ENCODE measurements at regions not wholly inside any gene's neighbourhood (a gene's known extent, or its start where the extent isn't known, plus 50 kb on each side); places are given as distances from the start of the nearest gene placed in this dataset.
A peak's percentile ranks its signal among the peaks of the same experiment; 100 is the strongest.

GRCh38 chr3:66615643-66616301 lies 115.0 kb upstream of the LRIG1 start:
- WGBS, 2 donors (ENCODE audit: low coverage in 1 of 2): 60 to 76% methylated on average over 2 to 5 of the region's 5 CpGs
- intact Hi-C loops (cut with DNase I; ENCODE audit: low total_unique reads) (no loop called here), in situ Hi-C loops (cut with MboI; ENCODE audit: low pct_ligation_motif_present in 1 of 4, low pct_unique_long_range_greater_than_20kb in 1 of 4, low sequenced_read_pairs in 3 of 4) (no loop called here)
- Histone ChIP-seq H3K27ac (peak overlapping the region in 3 of 4 donors; percentile 19 to 73 (median 27)), H3K4me3 (no peak overlapping the region), H3K9me3 (no peaks in the 10 kb centered on the region), H3K36me3 (no peaks in the 10 kb centered on the region), H3K4me1 (no peaks in the 10 kb centered on the region), H3K27me3 (no peaks in the 10 kb centered on the region)
- no peak for TF ChIP-seq POLR2A (IDR thresholded peaks at IDR 0.05)
- no peak for TF ChIP-seq CTCF (IDR thresholded peaks at IDR 0.05)
- no peak for TF ChIP-seq EP300 (IDR thresholded peaks at IDR 0.05; ENCODE audit: low read depth)
- TF ChIP-seq POLR2AphosphoS5 (IDR thresholded peaks at IDR 0.05): no peak
- no peak for DNase-seq

- Histone ChIP-seq H3K27ac (peak overlapping the region in 3 of 4 donors; percentile 20 to 73 (median 45)), H3K9me3 (no peaks in the 10 kb centered on the region)
- intact Hi-C loops (cut with DNase I; ENCODE audit: low total_unique reads): no loop called here
Measured at GRCh38 chr3:66617351-66617750, 116.5 kb upstream of the LRIG1 start.

GRCh38 chr3:66618066-66618465 lies 117.2 kb upstream of the LRIG1 start:
- Histone ChIP-seq H3K27me3 (no peaks in the 10 kb centered on the region), H3K27ac (peak overlapping the region in 3 of 4 donors; percentile 20 to 73 (median 45)), H3K36me3 (no peaks in the 10 kb centered on the region), H3K4me1 (peaks cover 0 to 8% (median 6%) of the 10 kb centered on the region in 4 donors), H3K9me3 (no peaks in the 10 kb centered on the region), H3K4me3 (no peak overlapping the region)
- intact Hi-C loops (cut with DNase I; ENCODE audit: low total_unique reads) (no loop called here), in situ Hi-C loops (cut with MboI; ENCODE audit: low pct_ligation_motif_present in 1 of 4, low pct_unique_long_range_greater_than_20kb in 1 of 4, low sequenced_read_pairs in 3 of 4) (no loop called here)
- WGBS, 2 donors (ENCODE audit: low coverage in 1 of 2): 65 to 83% methylated on average over 1 to 4 of the region's 4 CpGs
- DNase-seq: no peak
- no peak for TF ChIP-seq POLR2A (IDR thresholded peaks at IDR 0.05)
- TF ChIP-seq CTCF (IDR thresholded peaks at IDR 0.05): no peak
- no peak for TF ChIP-seq EP300 (IDR thresholded peaks at IDR 0.05; ENCODE audit: low read depth)
- no peak for TF ChIP-seq POLR2AphosphoS5 (IDR thresholded peaks at IDR 0.05)

More at GRCh38 chr3:66617351-66617750, 116.5 kb upstream of the LRIG1 start:
- H3K4me3 ChIP-seq: no peak overlapping the region
- H3K4me1 ChIP-seq: peaks cover 0 to 2% (median under 1%) of the 10 kb centered on the region in 4 donors
- 57 to 60% methylated on average over 2 of the region's 2 CpGs for WGBS, 2 donors (ENCODE audit: low coverage in 1 of 2)
- H3K36me3 ChIP-seq: no peaks in the 10 kb centered on the region
- DNase-seq: no peak
- peak in 1 of 3 donors; percentile 27 for TF ChIP-seq POLR2AphosphoS5 (IDR thresholded peaks at IDR 0.05)
- TF ChIP-seq EP300 (IDR thresholded peaks at IDR 0.05; ENCODE audit: low read depth): no peak
- H3K27me3 ChIP-seq: no peaks in the 10 kb centered on the region
- in situ Hi-C loops (cut with MboI; ENCODE audit: low pct_ligation_motif_present in 1 of 4, low pct_unique_long_range_greater_than_20kb in 1 of 4, low sequenced_read_pairs in 3 of 4): no loop called here

- H3K4me1 ChIP-seq: peaks cover 0 to 18% (median 8%) of the 10 kb centered on the region in 4 donors
- no peak overlapping the region for H3K4me3 ChIP-seq
- no peaks in the 10 kb centered on the region for H3K27me3 ChIP-seq
- no peak for TF ChIP-seq POLR2A (IDR thresholded peaks at IDR 0.05)
- no peak for TF ChIP-seq CTCF (IDR thresholded peaks at IDR 0.05)
- TF ChIP-seq POLR2AphosphoS5 (IDR thresholded peaks at IDR 0.05): no peak
- TF ChIP-seq EP300 (IDR thresholded peaks at IDR 0.05; ENCODE audit: low read depth): no peak
- 87 to 98% methylated on average over 5 to 9 of the region's 9 CpGs for WGBS, 2 donors (ENCODE audit: low coverage in 1 of 2)
- DNase-seq: no peak
- no peaks in the 10 kb centered on the region for H3K9me3 ChIP-seq
- H3K36me3 ChIP-seq: no peaks in the 10 kb centered on the region
- in situ Hi-C loops (cut with MboI; ENCODE audit: low pct_ligation_motif_present in 1 of 4, low pct_unique_long_range_greater_than_20kb in 1 of 4, low sequenced_read_pairs in 3 of 4) (no loop called here), intact Hi-C loops (cut with DNase I; ENCODE audit: low total_unique reads) (no loop called here)
- H3K27ac ChIP-seq: no peak overlapping the region
Measured at GRCh38 chr3:66620296-66620695, 119.5 kb upstream of the LRIG1 start.

Measured in transverse colon (tissue), 4 donors.